Right lobe of liver (tissue), 4 donors: ENCODE measurements at regions not wholly inside any gene's neighbourhood (a gene's known extent, or its start where the extent isn't known, plus 50 kb on each side); places are given as distances from the start of the nearest gene placed in this dataset.

ENCODE experiments used
- CTCF ChIP-seq, 4 donors: fragments of 200-600 bp in 3 of 4; fragments of 450-650 bp in 1 of 4; IDR thresholded peaks; one replicate each; pipeline versions ENCODE4 v1.5.1 to v1.8.0; 2016 to 2022; ENCODE audit warnings: antibody characterized with exemption in 4 of 4, mild to moderate bottlenecking in 2 of 4
- POLR2A ChIP-seq: fragments of 450-650 bp; IDR thresholded peaks from one replicate; pipeline ENCODE4 v1.6.1; 2017; ENCODE audit warnings: antibody characterized with exemption, mild to moderate bottlenecking
- donor health status: DM: no; HTN: no; CAD: no.
- donor health status: DM: no; HTN: no; CAD: no.
- donor health status: DM: no; HTN: yes; CAD: no.

GRCh38 chr5:29412979-29413378 lies 1780.5 kb upstream of the CDH6 start:
- TF ChIP-seq CTCF (IDR thresholded peaks at IDR 0.05) (no peak), POLR2A (no peak)
